ENCODE measurements at regions not wholly inside any gene's neighbourhood (a gene's known extent, or its start where the extent isn't known, plus 50 kb on each side); places are given as distances from the start of the nearest gene placed in this dataset.

DNA sequence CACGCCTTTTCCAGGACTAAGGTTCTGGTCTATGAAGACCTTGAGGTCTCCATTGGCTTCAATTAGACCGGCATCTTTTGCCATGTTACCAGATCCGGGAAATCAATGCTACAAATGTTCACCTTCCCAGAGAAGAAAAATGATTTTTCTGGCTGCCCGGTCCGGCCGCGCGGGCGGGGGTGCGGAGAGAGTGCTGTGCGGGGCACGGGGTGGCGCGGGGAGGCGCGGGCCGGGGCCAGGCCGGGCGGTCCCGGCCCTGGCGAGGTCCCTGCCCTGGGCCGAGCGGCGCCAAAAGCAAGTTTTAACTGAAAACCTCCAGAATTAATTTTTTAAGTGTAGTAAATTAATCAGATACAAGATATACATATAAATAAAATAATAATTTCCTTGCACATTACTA, 128.2 kb downstream of the MINAR1 start:
- Histone ChIP-seq H3K27ac (ENCODE audit: low read length in 2 of 2) (no peak overlapping the region), H3K79me2 (ENCODE audit: control insufficient read depth, insufficient read depth, low read length) (no peaks in the 10 kb centered on the region), H3K4me2 (replicated peaks; ENCODE audit: low read depth, low read length, poor library complexity, severe bottlenecking) (no peak overlapping the region), H3K9ac (ENCODE audit: low read length) (no peak overlapping the region), H3K4me1 (ENCODE audit: control insufficient read depth in 2 of 2, insufficient read depth in 2 of 2, low read length in 2 of 2) (no peaks in the 10 kb centered on the region), H2AFZ (ENCODE audit: insufficient read depth, low read depth, low read length, poor library complexity, severe bottlenecking) (no peak overlapping the region), H3K4me3 (ENCODE audit: control extremely low read depth in 1 of 5, extremely low read depth in 1 of 5, insufficient read depth in 1 of 5, low read depth in 2 of 5, low read length in 4 of 5) (no peak overlapping the region), H3K36me3 (replicated peaks in 1 of 2; ENCODE audit: control extremely low read depth in 1 of 2, control insufficient read depth in 1 of 2, extremely low read depth in 1 of 2, insufficient read depth in 2 of 2, low read length in 1 of 2) (no peaks in the 10 kb centered on the region), H3K9me3 (ENCODE audit: control extremely low read depth in 1 of 3, control insufficient read depth in 2 of 3, insufficient read depth in 1 of 3, low read length in 2 of 3) (peaks cover 0 to 5% (median 0%) of the 10 kb centered on the region in 3 donors), H4K20me1 (ENCODE audit: control insufficient read depth, insufficient read depth, low read length, poor library complexity, severe bottlenecking) (no peaks in the 10 kb centered on the region), H3K27me3 (replicated peaks in 1 of 4; ENCODE audit: control extremely low read depth in 1 of 4, control insufficient read depth in 3 of 4, insufficient read depth in 4 of 4, low read length in 3 of 4) (no peaks in the 10 kb centered on the region)
- Mint-ChIP-seq H3K9me3 (ENCODE audit: insufficient read depth) (no peaks in the 10 kb centered on the region), H3K27me3 (peaks cover 16% of the 10 kb centered on the region), H3K4me3 (no peak overlapping the region), H3K4me1 (no peaks in the 10 kb centered on the region), H3K27ac (no peak overlapping the region)
- POLR2A ChIA-PET: no interaction called here
- CTCF ChIA-PET: no interaction called here
- TF ChIP-seq, protein P1, sequence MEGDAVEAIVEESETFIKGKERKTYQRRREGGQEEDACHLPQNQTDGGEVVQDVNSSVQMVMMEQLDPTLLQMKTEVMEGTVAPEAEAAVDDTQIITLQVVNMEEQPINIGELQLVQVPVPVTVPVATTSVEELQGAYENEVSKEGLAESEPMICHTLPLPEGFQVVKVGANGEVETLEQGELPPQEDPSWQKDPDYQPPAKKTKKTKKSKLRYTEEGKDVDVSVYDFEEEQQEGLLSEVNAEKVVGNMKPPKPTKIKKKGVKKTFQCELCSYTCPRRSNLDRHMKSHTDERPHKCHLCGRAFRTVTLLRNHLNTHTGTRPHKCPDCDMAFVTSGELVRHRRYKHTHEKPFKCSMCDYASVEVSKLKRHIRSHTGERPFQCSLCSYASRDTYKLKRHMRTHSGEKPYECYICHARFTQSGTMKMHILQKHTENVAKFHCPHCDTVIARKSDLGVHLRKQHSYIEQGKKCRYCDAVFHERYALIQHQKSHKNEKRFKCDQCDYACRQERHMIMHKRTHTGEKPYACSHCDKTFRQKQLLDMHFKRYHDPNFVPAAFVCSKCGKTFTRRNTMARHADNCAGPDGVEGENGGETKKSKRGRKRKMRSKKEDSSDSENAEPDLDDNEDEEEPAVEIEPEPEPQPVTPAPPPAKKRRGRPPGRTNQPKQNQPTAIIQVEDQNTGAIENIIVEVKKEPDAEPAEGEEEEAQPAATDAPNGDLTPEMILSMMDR (IDR thresholded peaks at IDR 0.05): no peak
- no peak for TF ChIP-seq EZH2 (IDR thresholded peaks at IDR 0.05; ENCODE audit: borderline replicate concordance, insufficient read depth, low read depth, low read length, poor library complexity, severe bottlenecking)
- no peak for ATAC-seq (ENCODE audit: low read depth)
- WGBS (ENCODE audit: insufficient coverage): 97% methylated on average over 3 of the region's 24 CpGs
- intact Hi-C loops (cut with micrococcal nuclease): no loop called here
- DNase-seq: no peak

DNA sequence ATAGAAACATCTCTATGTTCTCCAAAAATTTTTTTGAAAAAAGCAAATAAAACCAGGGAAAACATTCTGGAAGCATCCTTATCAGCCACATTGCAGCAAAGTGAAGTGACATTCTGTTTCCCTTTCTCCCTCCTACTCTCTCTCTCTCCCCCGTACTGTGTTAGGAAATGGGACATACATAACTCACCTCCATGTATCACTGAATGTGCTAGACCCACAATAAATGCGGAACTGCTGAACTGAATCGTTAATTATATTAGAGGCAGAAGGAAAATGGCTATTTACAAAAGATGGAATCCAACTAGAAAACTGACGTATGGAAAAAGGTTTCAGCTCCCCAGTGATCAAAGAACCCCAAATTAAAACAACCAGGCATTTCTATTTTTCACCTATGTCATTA, 129.8 kb downstream of the MINAR1 start:
- Mint-ChIP-seq H3K4me1 (no peaks in the 10 kb centered on the region), H3K27ac (no peak overlapping the region), H3K9me3 (ENCODE audit: insufficient read depth) (no peaks in the 10 kb centered on the region), H3K4me3 (no peak overlapping the region), H3K27me3 (peaks cover 16% of the 10 kb centered on the region)
- Histone ChIP-seq H3K4me1 (ENCODE audit: control insufficient read depth in 2 of 2, insufficient read depth in 2 of 2, low read length in 2 of 2) (no peaks in the 10 kb centered on the region), H3K9ac (ENCODE audit: low read length) (no peak overlapping the region), H3K27me3 (replicated peaks in 1 of 4; ENCODE audit: control extremely low read depth in 1 of 4, control insufficient read depth in 3 of 4, insufficient read depth in 4 of 4, low read length in 3 of 4) (no peaks in the 10 kb centered on the region), H3K4me3 (ENCODE audit: control extremely low read depth in 1 of 5, extremely low read depth in 1 of 5, insufficient read depth in 1 of 5, low read depth in 2 of 5, low read length in 4 of 5) (no peak overlapping the region), H3K4me2 (replicated peaks; ENCODE audit: low read depth, low read length, poor library complexity, severe bottlenecking) (no peak overlapping the region), H3K27ac (ENCODE audit: low read length in 2 of 2) (no peak overlapping the region), H3K9me3 (ENCODE audit: control extremely low read depth in 1 of 3, control insufficient read depth in 2 of 3, insufficient read depth in 1 of 3, low read length in 2 of 3) (peaks cover 0 to 5% (median 0%) of the 10 kb centered on the region in 3 donors), H3K36me3 (replicated peaks in 1 of 2; ENCODE audit: control extremely low read depth in 1 of 2, control insufficient read depth in 1 of 2, extremely low read depth in 1 of 2, insufficient read depth in 2 of 2, low read length in 1 of 2) (no peaks in the 10 kb centered on the region), H3K79me2 (ENCODE audit: control insufficient read depth, insufficient read depth, low read length) (no peaks in the 10 kb centered on the region), H2AFZ (ENCODE audit: insufficient read depth, low read depth, low read length, poor library complexity, severe bottlenecking) (no peak overlapping the region), H4K20me1 (ENCODE audit: control insufficient read depth, insufficient read depth, low read length, poor library complexity, severe bottlenecking) (no peaks in the 10 kb centered on the region)
- no CpG with 5 or more reads among the region's 4 CpGs for WGBS (ENCODE audit: insufficient coverage)
- POLR2A ChIA-PET: no interaction called here
- ATAC-seq (ENCODE audit: low read depth) (no peak), DNase-seq (no peak)
- CTCF ChIA-PET: no interaction called here
- no peak for TF ChIP-seq EZH2 (IDR thresholded peaks at IDR 0.05; ENCODE audit: borderline replicate concordance, insufficient read depth, low read depth, low read length, poor library complexity, severe bottlenecking)
- TF ChIP-seq, protein P1 (IDR thresholded peaks at IDR 0.05): no peak
- intact Hi-C loops (cut with micrococcal nuclease): no loop called here

Data from B cell (primary cell).